ENCODE measurements at regions not wholly inside any gene's neighbourhood (a gene's known extent, or its start where the extent isn't known, plus 50 kb on each side); places are given as distances from the start of the nearest gene placed in this dataset.

GRCh38 chr7:113308399-113308798 lies 190.0 kb upstream of the SMIM30 start:
- Histone ChIP-seq H3K27ac (no peak overlapping the region), H3K4me1 (no peaks in the 10 kb centered on the region), H3K4me3 (no peak overlapping the region), H3K4me2 (no peak overlapping the region), H3K9me3 (no peaks in the 10 kb centered on the region)
- WGBS (ENCODE audit: missing lambda C conversion rate), result 2% methylated on average over 2 of the region's 2 CpGs
- ATAC-seq (no peak), FAIRE-seq (no peak), DNase-seq (ENCODE audit: low read depth in 1 of 2, low spot score in 1 of 2) (no peak)
- ChIA-PET POLR2A (no interaction called here), CTCF (interaction anchor here (1.6 kb wide), 1 partner anchor 113 kb away, joined by 4 read pairs; no protein-coding TSS in a partner anchor)
- TF ChIP-seq MAFK (IDR thresholded peaks at IDR 0.05; ENCODE audit: partially characterized antibody) (no peak), GATA3 (IDR thresholded peaks at IDR 0.05; ENCODE audit: borderline replicate concordance) (no peak), HOXB5 (CRISPR knock-in tag; IDR thresholded peaks at IDR 0.05) (no peak), E2F6 (IDR thresholded peaks at IDR 0.05; ENCODE audit: borderline replicate concordance, low read depth) (no peak), ESRRA (IDR thresholded peaks at IDR 0.05; ENCODE audit: borderline replicate concordance, low read length) (no peak), ELK1 (IDR thresholded peaks at IDR 0.05; ENCODE audit: low read depth, low read length) (no peak), FOSB (CRISPR knock-in tag; IDR thresholded peaks at IDR 0.05) (no peak), BHLHE40 (IDR thresholded peaks at IDR 0.05; ENCODE audit: low read depth, low read length) (no peak), TP53 (CRISPR knock-in tag; IDR thresholded peaks at IDR 0.05) (no peak), RARB (CRISPR knock-in tag; IDR thresholded peaks at IDR 0.05) (no peak), JUNB (IDR thresholded peaks at IDR 0.05) (no peak), NFE2L2 (conservative IDR thresholded peaks at IDR 0.05; ENCODE audit: low read length) (no peak), ZC3H11A (IDR thresholded peaks at IDR 0.05) (no peak), EHMT2 (IDR thresholded peaks at IDR 0.05; ENCODE audit: low read depth) (no peak), HOXA7 (CRISPR knock-in tag; IDR thresholded peaks at IDR 0.05) (no peak), CHD2 (IDR thresholded peaks at IDR 0.05; ENCODE audit: low read length, partially characterized antibody) (no peak), HOXB13 (CRISPR knock-in tag; IDR thresholded peaks at IDR 0.05; ENCODE audit: low read depth) (no peak), USF2 (IDR thresholded peaks at IDR 0.05) (no peak), HEYL (CRISPR knock-in tag; IDR thresholded peaks at IDR 0.05) (no peak)

GRCh38 chr7:113307147-113307546 lies 188.8 kb upstream of the SMIM30 start:
- ChIA-PET CTCF (interaction anchor here (1.6 kb wide), 1 partner anchor 114 kb away, joined by 4 read pairs; no protein-coding TSS in a partner anchor), POLR2A (no interaction called here)
- H3K27ac ChIP-seq, result no peak overlapping the region
- ATAC-seq (no peak), FAIRE-seq (no peak), DNase-seq (ENCODE audit: low read depth in 1 of 2, low spot score in 1 of 2) (no peak)
- H3K4me2 ChIP-seq, result no peak overlapping the region
- TF ChIP-seq RFX5 (IDR thresholded peaks at IDR 0.05) (no peak), MAX (IDR thresholded peaks at IDR 0.05) (no peak), JUN (IDR thresholded peaks at IDR 0.05) (no peak), POLR2AphosphoS2 (conservative IDR thresholded peaks at IDR 0.05; ENCODE audit: low read length) (no peak), REST (IDR thresholded peaks at IDR 0.05) (no peak), NFE2L2 (conservative IDR thresholded peaks at IDR 0.05; ENCODE audit: low read length) (no peak)
- no peaks in the 10 kb centered on the region for H3K4me1 ChIP-seq
- no peaks in the 10 kb centered on the region for H3K9me3 ChIP-seq
- no peak overlapping the region for H3K4me3 ChIP-seq
- WGBS (ENCODE audit: missing lambda C conversion rate), result 0% methylated on average over 2 of the region's 2 CpGs

Measured in A549 (cell line).